Activated CD4-positive, alpha-beta memory T cell treated with anti-CD3 and anti-CD28 coated beads, Interleukin-2, amount 10 ng/mL, durations not matched to agents 7 days and 5 days (primary cell): ENCODE measurements at regions not wholly inside any gene's neighbourhood (a gene's known extent, or its start where the extent isn't known, plus 50 kb on each side); places are given as distances from the start of the nearest gene placed in this dataset.

Experiments
- CTCF ChIA-PET: fragments of 350-600 bp; sonication (Branson Sonifier 250); formaldehyde crosslinking; loops from one replicate; lab custom pipeline; 2021; ENCODE audit warnings: antibody characterized with exemption, inconsistent platforms; lab: Charles Lee
- POLR2A ChIA-PET: fragments of 350-600 bp; sonication (Branson Sonifier 250); formaldehyde crosslinking; loops from one replicate; lab custom pipeline; 2021; ENCODE audit warnings: antibody characterized with exemption; lab: Charles Lee
- DNase-seq: peaks from one replicate; pipeline ENCODE4 v3.0.0-alpha.2; 2020
- H3K27ac Mint-ChIP-seq: one replicate; pipeline ENCODE4 v1.8.0; 2021; ENCODE audit warnings: mild to moderate bottlenecking, mixed read lengths
- H3K27me3 Mint-ChIP-seq: one replicate; pipeline ENCODE4 v1.8.0; 2021; ENCODE audit warnings: mixed read lengths
- H3K36me3 Mint-ChIP-seq: one replicate; pipeline ENCODE4 v1.8.0; 2021; ENCODE audit warnings: low read depth, mixed read lengths
- H3K4me1 Mint-ChIP-seq: one replicate; pipeline ENCODE4 v1.8.0; 2021; ENCODE audit warnings: mixed read lengths
- H3K4me3 Mint-ChIP-seq: one replicate; pipeline ENCODE4 v1.8.0; 2021; ENCODE audit warnings: mild to moderate bottlenecking, mixed read lengths
- H3K9me3 Mint-ChIP-seq: one replicate; pipeline ENCODE4 v1.8.0; 2021; ENCODE audit warnings: mixed read lengths

GRCh38 chr13:78981913-78982312 is 323.0 kb upstream of the OBI1 start:
- no peak for DNase-seq
- Mint-ChIP-seq H3K27ac (no peak overlapping the region), H3K4me3 (no peak overlapping the region), H3K27me3 (peaks cover 11% of the 10 kb centered on the region), H3K36me3 (no peaks in the 10 kb centered on the region), H3K4me1 (no peaks in the 10 kb centered on the region), H3K9me3 (no peaks in the 10 kb centered on the region)
- ChIA-PET POLR2A (no interaction called here), CTCF (no interaction called here)

DNA sequence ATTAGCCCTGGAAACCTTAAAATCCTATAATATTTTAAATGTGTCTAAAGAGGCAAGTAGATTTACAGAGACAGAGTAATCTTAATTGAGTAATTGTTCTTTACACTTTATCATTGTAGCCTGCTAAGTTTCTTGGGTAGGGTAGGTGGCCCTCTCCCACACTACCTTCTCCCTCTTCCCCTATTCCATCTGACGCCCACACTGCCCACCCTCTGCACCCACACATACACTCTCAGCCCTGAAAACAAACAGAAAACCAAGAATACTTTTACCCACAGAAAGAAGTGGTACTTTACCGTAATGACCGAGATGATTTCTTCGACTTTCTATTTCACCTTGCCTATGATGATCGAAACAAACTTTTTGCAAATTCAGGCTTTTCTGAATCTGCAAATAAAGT is 320.4 kb upstream of the OBI1 start:
- H3K4me3 Mint-ChIP-seq = no peak overlapping the region
- H3K27me3 Mint-ChIP-seq = peaks cover 11% of the 10 kb centered on the region
- H3K36me3 Mint-ChIP-seq = no peaks in the 10 kb centered on the region
- no peak for DNase-seq
- no peaks in the 10 kb centered on the region for H3K9me3 Mint-ChIP-seq
- no peaks in the 10 kb centered on the region for H3K4me1 Mint-ChIP-seq
- CTCF ChIA-PET = interaction anchor here (0.6 to 2.5 kb wide), 3 partner anchors 739 to 848 kb away, joined by 3 to 15 read pairs (median 15); no protein-coding TSS in a partner anchor
- POLR2A ChIA-PET = no interaction called here
- H3K27ac Mint-ChIP-seq = no peak overlapping the region

- H3K27ac Mint-ChIP-seq = no peak overlapping the region
- no peak overlapping the region for H3K4me3 Mint-ChIP-seq
- peak; percentile 39 for DNase-seq
- no peaks in the 10 kb centered on the region for H3K4me1 Mint-ChIP-seq
- no peaks in the 10 kb centered on the region for H3K36me3 Mint-ChIP-seq
- POLR2A ChIA-PET = no interaction called here
- H3K9me3 Mint-ChIP-seq = no peaks in the 10 kb centered on the region
- CTCF ChIA-PET = interaction anchor here (0.6 to 2.5 kb wide), 14 partner anchors 9 to 847 kb away, joined by 3 to 15 read pairs (median 4); no protein-coding TSS in a partner anchor
- peaks cover 11% of the 10 kb centered on the region for H3K27me3 Mint-ChIP-seq
Observed at GRCh38 chr13:78978381-78978998, 319.5 kb upstream of the OBI1 start.

- POLR2A ChIA-PET = no interaction called here
- no peaks in the 10 kb centered on the region for H3K4me1 Mint-ChIP-seq
- CTCF ChIA-PET = no interaction called here
- H3K9me3 Mint-ChIP-seq = no peaks in the 10 kb centered on the region
- H3K36me3 Mint-ChIP-seq = no peaks in the 10 kb centered on the region
- no peak overlapping the region for H3K4me3 Mint-ChIP-seq
- peaks cover 11% of the 10 kb centered on the region for H3K27me3 Mint-ChIP-seq
- no peak overlapping the region for H3K27ac Mint-ChIP-seq
- DNase-seq = no peak
Observed at GRCh38 chr13:78977311-78977710, 318.4 kb upstream of the OBI1 start.

DNA sequence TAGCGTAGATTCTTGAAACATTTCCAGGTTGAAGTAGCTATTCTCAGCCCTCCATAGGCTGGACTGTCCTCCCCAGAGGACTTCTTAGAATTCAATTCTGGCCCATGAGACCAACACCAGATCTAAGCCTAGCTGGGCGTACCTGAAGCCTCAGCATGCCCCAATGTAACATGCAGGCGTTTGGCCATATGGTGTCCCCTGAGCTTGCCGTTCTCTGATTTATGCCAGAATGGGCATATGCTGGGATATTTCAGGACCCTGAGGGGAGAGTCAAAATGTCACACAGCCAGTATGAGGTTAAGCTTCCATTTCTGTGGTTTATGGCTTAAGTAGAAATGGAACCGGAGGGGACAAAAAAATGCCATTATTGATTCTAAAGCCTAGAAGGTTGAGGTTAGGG is 317.7 kb upstream of the OBI1 start:
- H3K27me3 Mint-ChIP-seq = peaks cover 11% of the 10 kb centered on the region
- H3K27ac Mint-ChIP-seq = no peak overlapping the region
- H3K9me3 Mint-ChIP-seq = no peaks in the 10 kb centered on the region
- no peaks in the 10 kb centered on the region for H3K36me3 Mint-ChIP-seq
- DNase-seq = no peak
- CTCF ChIA-PET = interaction anchor here (1.1 kb wide), 1 partner anchor 10 kb away, joined by 3 read pairs; no protein-coding TSS in a partner anchor
- H3K4me3 Mint-ChIP-seq = no peak overlapping the region
- POLR2A ChIA-PET = no interaction called here
- no peaks in the 10 kb centered on the region for H3K4me1 Mint-ChIP-seq

DNA sequence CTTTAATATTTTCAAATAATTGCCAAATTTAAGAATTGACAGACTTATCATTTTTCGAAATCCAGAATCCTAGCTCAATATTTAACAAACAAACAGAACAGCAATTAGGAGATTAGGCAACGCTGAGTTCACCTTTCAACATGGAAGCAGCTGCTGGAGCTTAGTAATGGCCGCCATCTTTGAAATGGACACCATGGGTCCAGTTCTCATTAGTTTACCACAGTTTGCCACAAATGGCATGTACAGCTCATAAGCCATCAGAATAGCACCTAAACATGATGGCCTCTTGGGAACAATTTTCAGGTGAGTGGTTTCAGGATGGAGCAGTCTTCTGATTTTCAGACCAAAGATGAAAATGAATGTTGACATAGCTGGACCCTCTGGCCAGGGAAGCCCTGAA is 313.6 kb upstream of the OBI1 start:
- Mint-ChIP-seq H3K27me3 (peaks cover 4% of the 10 kb centered on the region), H3K4me3 (no peak overlapping the region), H3K9me3 (no peaks in the 10 kb centered on the region), H3K27ac (no peak overlapping the region), H3K4me1 (no peaks in the 10 kb centered on the region), H3K36me3 (no peaks in the 10 kb centered on the region)
- no peak for DNase-seq
- ChIA-PET CTCF (no interaction called here), POLR2A (no interaction called here)

DNA sequence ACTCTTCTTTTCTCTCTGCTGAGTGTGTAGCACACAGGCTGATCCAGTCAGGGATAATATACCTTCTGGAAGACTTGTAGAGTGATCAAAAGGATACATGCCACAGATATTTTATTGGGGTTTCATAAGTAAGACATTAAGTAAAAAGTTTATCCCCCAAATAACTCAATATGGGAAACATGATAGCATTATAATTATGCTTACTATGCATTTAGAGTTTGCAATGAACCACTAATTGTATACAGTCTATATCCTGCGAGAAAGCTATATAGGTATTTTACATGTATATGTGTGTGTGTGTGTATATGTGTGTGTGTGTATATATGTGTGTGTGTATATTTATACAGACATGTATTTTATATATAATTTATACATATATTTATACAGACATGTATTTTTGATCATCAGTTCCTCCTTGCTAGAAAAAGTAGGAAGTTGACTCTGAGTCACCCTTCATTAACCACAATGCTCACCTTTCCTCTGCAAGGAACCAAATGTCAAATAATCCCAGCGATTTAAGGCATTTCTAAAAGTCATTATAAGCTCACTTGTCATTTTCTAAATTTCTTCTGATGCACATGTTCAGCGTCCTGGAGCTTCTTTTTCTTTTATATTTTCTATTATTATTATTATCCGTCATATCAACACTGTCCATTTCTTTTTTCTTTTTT is 312.5 kb upstream of the OBI1 start:
- no peak overlapping the region for H3K27ac Mint-ChIP-seq
- no peaks in the 10 kb centered on the region for H3K36me3 Mint-ChIP-seq
- no peaks in the 10 kb centered on the region for H3K9me3 Mint-ChIP-seq
- peaks cover 2% of the 10 kb centered on the region for H3K27me3 Mint-ChIP-seq
- ChIA-PET CTCF (no interaction called here), POLR2A (no interaction called here)
- no peaks in the 10 kb centered on the region for H3K4me1 Mint-ChIP-seq
- no peak overlapping the region for H3K4me3 Mint-ChIP-seq
- no peak for DNase-seq

GRCh38 chr13:78960881-78961280 is 301.9 kb upstream of the OBI1 start:
- Mint-ChIP-seq H3K4me1 (no peaks in the 10 kb centered on the region), H3K27ac (no peak overlapping the region), H3K9me3 (no peaks in the 10 kb centered on the region), H3K27me3 (no peaks in the 10 kb centered on the region), H3K36me3 (no peaks in the 10 kb centered on the region), H3K4me3 (no peak overlapping the region)
- no peak for DNase-seq
- CTCF ChIA-PET = interaction anchor here (1.2 kb wide), 1 partner anchor 17 kb away, joined by 4 read pairs; no protein-coding TSS in a partner anchor
- POLR2A ChIA-PET = no interaction called here

DNA sequence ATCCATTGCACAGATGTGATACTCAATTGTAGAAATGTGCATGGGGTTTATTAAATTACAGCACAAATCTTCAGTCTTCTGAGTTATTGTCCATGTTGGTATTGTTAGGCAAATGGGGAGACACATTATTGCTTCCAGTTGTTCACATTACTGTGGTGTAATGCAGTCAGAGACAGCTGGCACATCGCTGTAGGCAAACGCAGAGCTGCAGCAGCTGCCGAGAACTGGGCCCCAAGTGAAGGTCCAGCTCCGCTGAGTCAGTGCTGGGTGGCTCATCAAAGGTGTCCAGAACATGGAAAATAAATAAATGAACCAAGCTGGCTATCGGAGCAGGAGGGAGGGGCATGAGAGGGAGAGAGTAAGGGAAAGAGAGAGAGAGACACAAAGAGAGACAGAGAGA is 299.1 kb upstream of the OBI1 start:
- H3K36me3 Mint-ChIP-seq = no peaks in the 10 kb centered on the region
- CTCF ChIA-PET = no interaction called here
- H3K9me3 Mint-ChIP-seq = no peaks in the 10 kb centered on the region
- no peak for DNase-seq
- no peak overlapping the region for H3K4me3 Mint-ChIP-seq
- no peak overlapping the region for H3K27ac Mint-ChIP-seq
- peaks cover 2% of the 10 kb centered on the region for H3K27me3 Mint-ChIP-seq
- POLR2A ChIA-PET = no interaction called here
- no peaks in the 10 kb centered on the region for H3K4me1 Mint-ChIP-seq

- Mint-ChIP-seq H3K27me3 (no peaks in the 10 kb centered on the region), H3K4me1 (no peaks in the 10 kb centered on the region), H3K9me3 (no peaks in the 10 kb centered on the region), H3K36me3 (no peaks in the 10 kb centered on the region), H3K4me3 (no peak overlapping the region), H3K27ac (no peak overlapping the region)
- POLR2A ChIA-PET = no interaction called here
- CTCF ChIA-PET = no interaction called here
- no peak for DNase-seq
Observed at GRCh38 chr13:78940455-78941130, 281.6 kb upstream of the OBI1 start.

GRCh38 chr13:78934336-78934735 is 275.4 kb upstream of the OBI1 start:
- Mint-ChIP-seq H3K4me3 (no peak overlapping the region), H3K36me3 (no peaks in the 10 kb centered on the region), H3K27me3 (no peaks in the 10 kb centered on the region), H3K9me3 (no peaks in the 10 kb centered on the region), H3K4me1 (no peaks in the 10 kb centered on the region), H3K27ac (no peak overlapping the region)
- ChIA-PET POLR2A (no interaction called here), CTCF (no interaction called here)
- DNase-seq = no peak

DNA sequence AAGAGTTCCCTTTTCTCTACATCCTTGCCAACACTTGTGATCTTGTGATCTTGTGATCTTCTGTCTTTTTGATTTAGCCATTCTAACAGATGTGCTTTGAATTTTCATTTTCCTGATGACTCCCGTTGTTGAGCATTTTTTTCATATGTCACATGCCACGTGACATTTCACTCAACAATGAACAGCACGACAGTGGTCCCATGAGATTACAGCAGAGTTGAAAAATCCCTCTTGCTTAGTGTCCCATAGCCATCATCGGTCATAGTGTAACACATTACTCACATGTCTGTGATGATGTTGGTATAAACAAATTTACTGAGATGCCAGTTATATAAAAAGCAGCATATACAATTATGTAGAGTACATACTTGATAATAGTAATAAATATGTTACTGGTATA is 256.1 kb upstream of the OBI1 start:
- no peak overlapping the region for H3K4me3 Mint-ChIP-seq
- no peaks in the 10 kb centered on the region for H3K9me3 Mint-ChIP-seq
- H3K36me3 Mint-ChIP-seq = no peaks in the 10 kb centered on the region
- no peaks in the 10 kb centered on the region for H3K27me3 Mint-ChIP-seq
- ChIA-PET CTCF (no interaction called here), POLR2A (no interaction called here)
- no peak for DNase-seq
- no peaks in the 10 kb centered on the region for H3K4me1 Mint-ChIP-seq
- no peak overlapping the region for H3K27ac Mint-ChIP-seq

- no peaks in the 10 kb centered on the region for H3K36me3 Mint-ChIP-seq
- POLR2A ChIA-PET = no interaction called here
Observed at GRCh38 chr13:78913656-78914055, 254.7 kb upstream of the OBI1 start.

More at GRCh38 chr13:78913656-78914055, 254.7 kb upstream of the OBI1 start:
- CTCF ChIA-PET = no interaction called here
- Mint-ChIP-seq H3K4me3 (no peak overlapping the region), H3K4me1 (no peaks in the 10 kb centered on the region), H3K9me3 (no peaks in the 10 kb centered on the region), H3K27me3 (no peaks in the 10 kb centered on the region), H3K27ac (no peak overlapping the region)
- no peak for DNase-seq
